Cardiac muscle cell (in vitro differentiated cells and primary cell): ENCODE measurements at regions not wholly inside any gene's neighbourhood (a gene's known extent, or its start where the extent isn't known, plus 50 kb on each side); places are given as distances from the start of the nearest gene placed in this dataset.
A peak's percentile ranks its signal among the peaks of the same experiment; 100 is the strongest.

Experiments
- DNase-seq, 2 donors: peaks; one replicate each; pipeline versions ENCODE4 v3.0.0 to v3.0.0-alpha.2; 2010 to 2017; ENCODE audit warnings: low read depth in 1 of 2, low spot score in 1 of 2
- H3K27ac ChIP-seq: fragments of 200-600 bp; sonication (generic); 2 replicates; pipeline ENCODE4 v1.5.1; 2016
- H3K27me3 ChIP-seq: fragments of 200-600 bp; sonication (generic); 2 replicates; pipeline ENCODE4 v1.6.0; 2016; ENCODE audit warnings: control low read depth
- H3K36me3 ChIP-seq: fragments of 200-600 bp; sonication (generic); 2 replicates; pipeline ENCODE4 v1.5.1; 2016; ENCODE audit warnings: control low read depth
- H3K4me1 ChIP-seq: fragments of 200-600 bp; sonication (generic); 2 replicates; pipeline ENCODE4 v1.8.1; 2017; ENCODE audit warnings: low read depth, mild to moderate bottlenecking, mixed run types
- H3K4me3 ChIP-seq: fragments of 200-600 bp; sonication (generic); 2 replicates; pipeline ENCODE4 v1.5.1; 2016; ENCODE audit warnings: mild to moderate bottlenecking
- H3K9me3 ChIP-seq: fragments of 200-600 bp; sonication (generic); 2 replicates; pipeline ENCODE4 v1.5.1; 2017; ENCODE audit warnings: low read depth, mild to moderate bottlenecking, control low read depth
- CTCF ChIP-seq: IDR thresholded peaks from 2 replicates; pipeline ENCODE4 v1.5.1; 2012; ENCODE audit warnings: low read depth, mild to moderate bottlenecking, low read length

GRCh38 chr3:74491874-74492273 is 122.6 kb downstream of the CNTN3 start:
- H3K27ac ChIP-seq, result no peak overlapping the region
- TF ChIP-seq CTCF, result no peak
- no peaks in the 10 kb centered on the region for H3K27me3 ChIP-seq
- no peaks in the 10 kb centered on the region for H3K36me3 ChIP-seq
- no peak overlapping the region for H3K4me3 ChIP-seq
- DNase-seq, result peak in 1 of 2 donors; percentile 20
- no peaks in the 10 kb centered on the region for H3K9me3 ChIP-seq
- no peaks in the 10 kb centered on the region for H3K4me1 ChIP-seq

GRCh38 chr3:74489050-74489792 is 125.2 kb downstream of the CNTN3 start:
- Histone ChIP-seq H3K4me1 (no peaks in the 10 kb centered on the region), H3K27ac (no peak overlapping the region), H3K4me3 (no peak overlapping the region), H3K36me3 (no peaks in the 10 kb centered on the region), H3K9me3 (no peaks in the 10 kb centered on the region), H3K27me3 (no peaks in the 10 kb centered on the region)
- DNase-seq, result no peak
- no peak for TF ChIP-seq CTCF

- TF ChIP-seq CTCF, result no peak
Observed at GRCh38 chr3:74479915-74480314, 134.5 kb downstream of the CNTN3 start.

GRCh38 chr3:74470313-74470712 is 144.1 kb downstream of the CNTN3 start:
- TF ChIP-seq CTCF, result no peak
- Histone ChIP-seq H3K27ac (no peak overlapping the region), H3K9me3 (no peaks in the 10 kb centered on the region), H3K4me1 (no peaks in the 10 kb centered on the region), H3K27me3 (no peaks in the 10 kb centered on the region), H3K4me3 (no peak overlapping the region), H3K36me3 (no peaks in the 10 kb centered on the region)
- no peak for DNase-seq

More at GRCh38 chr3:74479915-74480314, 134.5 kb downstream of the CNTN3 start:
- no peak for DNase-seq
- H3K27ac ChIP-seq, result no peak overlapping the region
- H3K27me3 ChIP-seq, result no peaks in the 10 kb centered on the region
- no peaks in the 10 kb centered on the region for H3K9me3 ChIP-seq
- H3K36me3 ChIP-seq, result no peaks in the 10 kb centered on the region
- H3K4me3 ChIP-seq, result no peak overlapping the region
- no peaks in the 10 kb centered on the region for H3K4me1 ChIP-seq

GRCh38 chr3:74469713-74470112 is 144.7 kb downstream of the CNTN3 start:
- Histone ChIP-seq H3K27ac (no peak overlapping the region), H3K4me3 (no peak overlapping the region), H3K9me3 (no peaks in the 10 kb centered on the region), H3K4me1 (no peaks in the 10 kb centered on the region), H3K27me3 (no peaks in the 10 kb centered on the region), H3K36me3 (no peaks in the 10 kb centered on the region)
- no peak for TF ChIP-seq CTCF
- DNase-seq, result no peak
